H9 (cell line): ENCODE measurements at regions not wholly inside any gene's neighbourhood (a gene's known extent, or its start where the extent isn't known, plus 50 kb on each side); places are given as distances from the start of the nearest gene placed in this dataset.

Experiments
- DNase-seq: peaks from one replicate; pipeline ENCODE4 v3.0.0-alpha.2; 2017
- H2AFZ ChIP-seq: one replicate; pipeline ENCODE4 v1.6.1; 2013; ENCODE audit warnings: mild to moderate bottlenecking, low read length, control low read depth, moderate library complexity
- H2AK5ac ChIP-seq: 2 replicates; pipeline ENCODE4 v1.6.1; 2013; ENCODE audit warnings: low read length, control low read depth, mixed read lengths; ENCODE audit not compliant: insufficient read length
- H2BK120ac ChIP-seq: one replicate; pipeline ENCODE4 v1.6.1; 2013; ENCODE audit warnings: low read depth, mild to moderate bottlenecking, low read length, control low read depth, inconsistent platforms; ENCODE audit not compliant: poor library complexity, severe bottlenecking
- H2BK12ac ChIP-seq: 2 replicates; pipeline ENCODE4 v1.6.1; 2013; ENCODE audit warnings: low read length, control low read depth, mixed read lengths, low read depth; ENCODE audit not compliant: insufficient read length
- H2BK15ac ChIP-seq: 2 replicates; pipeline ENCODE4 v1.6.1; 2013; ENCODE audit warnings: low read depth, low read length, control low read depth
- H2BK20ac ChIP-seq: one replicate; pipeline ENCODE4 v1.6.1; 2013; ENCODE audit warnings: low read depth, mild to moderate bottlenecking, low read length, control low read depth, inconsistent platforms; ENCODE audit not compliant: poor library complexity, severe bottlenecking
- H2BK5ac ChIP-seq: 2 replicates; pipeline ENCODE4 v1.6.1; 2013; ENCODE audit warnings: low read length, control low read depth, mixed read lengths; ENCODE audit not compliant: insufficient read length
- H3K14ac ChIP-seq: 2 replicates; pipeline ENCODE4 v1.6.1; 2013; ENCODE audit warnings: low read length, control low read depth; ENCODE audit not compliant: insufficient read depth
- H3K18ac ChIP-seq: 2 replicates; pipeline ENCODE4 v1.6.1; 2013; ENCODE audit warnings: low read depth, mild to moderate bottlenecking, mixed read lengths, low read length, control low read depth; ENCODE audit not compliant: insufficient read length
- H3K23ac ChIP-seq: 2 replicates; pipeline ENCODE4 v1.6.1; 2013; ENCODE audit warnings: low read length, control low read depth, mixed read lengths, low read depth; ENCODE audit not compliant: insufficient read length
- H3K23me2 ChIP-seq: 2 replicates; pipeline ENCODE4 v1.6.1; 2013; ENCODE audit warnings: low read depth, mild to moderate bottlenecking, mixed read lengths, low read length, control low read depth; ENCODE audit not compliant: insufficient read length, poor library complexity, severe bottlenecking
- H3K27ac ChIP-seq: 2 replicates; pipeline ENCODE4 v1.5.1; 2013; ENCODE audit warnings: low read length, control low read depth, mixed read lengths, low read depth; ENCODE audit not compliant: insufficient read length
- H3K27me3 ChIP-seq: 2 replicates; pipeline ENCODE4 v1.6.1; 2013; ENCODE audit warnings: low read length, control low read depth, inconsistent platforms; ENCODE audit not compliant: insufficient read depth
- H3K4ac ChIP-seq: 2 replicates; pipeline ENCODE4 v1.6.1; 2013; ENCODE audit warnings: low read depth, mild to moderate bottlenecking, control low read depth, inconsistent platforms, low read length, moderate library complexity
- H3K4me1 ChIP-seq: 2 replicates; pipeline ENCODE4 v1.6.1; 2013; ENCODE audit warnings: low read length, control low read depth, inconsistent platforms; ENCODE audit not compliant: insufficient read depth
- H3K4me2 ChIP-seq: 2 replicates; pipeline ENCODE4 v1.6.1; 2013; ENCODE audit warnings: low read length, control low read depth, mixed read lengths; ENCODE audit not compliant: insufficient read length, insufficient read depth
- H3K56ac ChIP-seq: 2 replicates; pipeline ENCODE4 v1.6.1; 2013; ENCODE audit warnings: low read depth, mild to moderate bottlenecking, mixed read lengths, low read length, control low read depth; ENCODE audit not compliant: insufficient read length
- H3K79me1 ChIP-seq: 2 replicates; pipeline ENCODE4 v1.6.1; 2013; ENCODE audit warnings: low read depth, mild to moderate bottlenecking, moderate library complexity, low read length, control low read depth, inconsistent platforms; ENCODE audit not compliant: insufficient read depth, poor library complexity, severe bottlenecking
- H3K79me2 ChIP-seq: 2 replicates; pipeline ENCODE4 v1.6.1; 2013; ENCODE audit warnings: low read length, control low read depth, inconsistent platforms; ENCODE audit not compliant: insufficient read depth
- H3K9ac ChIP-seq: 2 replicates; pipeline ENCODE4 v1.6.1; 2013; ENCODE audit warnings: low read length, control low read depth, mixed read lengths; ENCODE audit not compliant: insufficient read length; ENCODE audit errors: extremely low read depth
- H3K9me3 ChIP-seq: one replicate; pipeline ENCODE4 v1.6.1; 2013; ENCODE audit warnings: low read depth, low read length, inconsistent platforms; ENCODE audit not compliant: control insufficient read depth
- H3T11ph ChIP-seq: one replicate; pipeline ENCODE4 v1.6.1; 2013; ENCODE audit warnings: mild to moderate bottlenecking, low read length, control low read depth, inconsistent platforms
- H4K20me1 ChIP-seq: one replicate; pipeline ENCODE4 v1.6.1; 2013; ENCODE audit not compliant: control insufficient read depth, insufficient read length, insufficient read depth
- H4K5ac ChIP-seq: 2 replicates; pipeline ENCODE4 v1.6.1; 2013; ENCODE audit warnings: low read depth, mild to moderate bottlenecking, mixed read lengths, low read length, control low read depth; ENCODE audit not compliant: insufficient read length
- H4K8ac ChIP-seq: replicated peaks from 2 replicates; pipeline ENCODE4 v1.6.1; 2013; ENCODE audit warnings: low read length, control low read depth, mixed read lengths, low read depth; ENCODE audit not compliant: insufficient read length
- H4K91ac ChIP-seq: 2 replicates; pipeline ENCODE4 v1.6.1; 2013; ENCODE audit warnings: low read depth, mild to moderate bottlenecking, moderate library complexity, mixed read lengths, low read length, control low read depth; ENCODE audit not compliant: insufficient read length
- H3K27ac Mint-ChIP-seq, 3 experiments: 2 replicates in 2 of 3; 3 replicates in 1 of 3; pipeline ENCODE4 v1.8.0; 2020 to 2021; ENCODE audit warnings: mixed read lengths in 3 of 3, mild to moderate bottlenecking in 1 of 3, moderate library complexity in 1 of 3
- H3K27me3 Mint-ChIP-seq: 2 replicates; pipeline ENCODE4 v1.8.0; 2021; ENCODE audit warnings: low read depth, mild to moderate bottlenecking, moderate library complexity, mixed read lengths
- H3K36me3 Mint-ChIP-seq, 3 experiments: 2 replicates in 2 of 3; 3 replicates in 1 of 3; pipeline ENCODE4 v1.8.0; 2020 to 2021; ENCODE audit warnings: low read depth in 3 of 3, mixed read lengths in 3 of 3; ENCODE audit not compliant: insufficient read depth in 1 of 3
- H3K4me1 Mint-ChIP-seq, 2 experiments: 2 replicates each; pipeline ENCODE4 v1.8.0; 2020; ENCODE audit warnings: mixed read lengths in 2 of 2
- H3K4me3 Mint-ChIP-seq, 2 experiments: 2 replicates in 1 of 2; 3 replicates in 1 of 2; pipeline ENCODE4 v1.8.0; 2020 to 2021; ENCODE audit warnings: mild to moderate bottlenecking in 2 of 2, mixed read lengths in 2 of 2, moderate library complexity in 1 of 2
- H3K9me3 Mint-ChIP-seq, 2 experiments: 2 replicates in 1 of 2; 3 replicates in 1 of 2; pipeline ENCODE4 v1.8.0; 2020; ENCODE audit warnings: mild to moderate bottlenecking in 2 of 2, mixed read lengths in 2 of 2, moderate library complexity in 1 of 2
- WGBS: extraction: QIAGEN DNeasy Blood & Tissue Kit; methylation state at CpG from one replicate; pipeline ENCODE4 v1.1.7; 2013; ENCODE audit warnings: missing lambda C conversion rate, low lambda C conversion rate, mixed read lengths; ENCODE audit not compliant: insufficient read length; ENCODE audit errors: extremely low coverage; 5-methylcytosine and 5-hydroxymethylcytosine counted together
- TF ChIP-seq, protein P1 (sequence below): fragments of 200-600 bp; sonication (generic); conservative IDR thresholded peaks from 3 replicates; pipeline ENCODE4 v1.8.0; 2021; ENCODE audit warnings: antibody characterized with exemption, mild to moderate bottlenecking

DNA sequence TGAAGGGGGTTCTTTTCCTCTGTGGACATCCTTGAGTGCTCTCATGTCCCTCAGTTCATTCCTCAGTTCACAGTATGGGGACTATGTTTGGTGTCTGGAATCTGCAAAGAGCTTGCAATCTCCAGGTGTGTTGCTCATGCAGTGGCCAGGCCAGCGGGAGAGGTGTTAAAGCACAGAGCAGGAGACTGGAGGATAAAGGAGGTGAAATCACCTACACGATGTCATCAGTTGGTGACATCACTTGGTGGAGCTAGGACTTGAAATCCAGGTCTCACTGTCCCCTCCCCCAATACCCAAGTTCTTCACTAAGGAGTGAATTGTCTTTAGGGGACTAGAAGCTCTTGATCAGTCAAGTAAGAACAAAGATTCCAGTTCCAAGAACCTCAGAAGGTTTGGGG is 197.3 kb upstream of the ZNF618 start:
- H3K4me2 ChIP-seq: no peak overlapping the region
- H3K9ac ChIP-seq: no peak overlapping the region
- no peak overlapping the region for H3K4ac ChIP-seq
- Mint-ChIP-seq H3K4me3 (no peak overlapping the region), H3K27me3 (peaks cover 23% of the 10 kb centered on the region), H3K27ac (peak overlapping the region in 1 of 3 experiments; percentile 47; a peak in 1 of 7 replicates), H3K4me1 (peaks cover 5 to 7% of the 10 kb centered on the region in 2 experiments), H3K36me3 (no peaks in the 10 kb centered on the region), H3K9me3 (no peaks in the 10 kb centered on the region; a peak in 1 of 5 replicates)
- no peak overlapping the region for H4K91ac ChIP-seq
- no peak overlapping the region for H2AFZ ChIP-seq
- no peak overlapping the region for H2BK20ac ChIP-seq
- no peaks in the 10 kb centered on the region for H3K27me3 ChIP-seq
- no peak overlapping the region for H2BK12ac ChIP-seq
- no peak overlapping the region for H2BK120ac ChIP-seq
- no peak overlapping the region for H4K5ac ChIP-seq
- H2BK15ac ChIP-seq: no peak overlapping the region
- H3K27ac ChIP-seq: no peak overlapping the region
- H4K8ac ChIP-seq: no peak overlapping the region
- no peaks in the 10 kb centered on the region for H3K23me2 ChIP-seq
- no peaks in the 10 kb centered on the region for H4K20me1 ChIP-seq
- TF ChIP-seq, protein P1, sequence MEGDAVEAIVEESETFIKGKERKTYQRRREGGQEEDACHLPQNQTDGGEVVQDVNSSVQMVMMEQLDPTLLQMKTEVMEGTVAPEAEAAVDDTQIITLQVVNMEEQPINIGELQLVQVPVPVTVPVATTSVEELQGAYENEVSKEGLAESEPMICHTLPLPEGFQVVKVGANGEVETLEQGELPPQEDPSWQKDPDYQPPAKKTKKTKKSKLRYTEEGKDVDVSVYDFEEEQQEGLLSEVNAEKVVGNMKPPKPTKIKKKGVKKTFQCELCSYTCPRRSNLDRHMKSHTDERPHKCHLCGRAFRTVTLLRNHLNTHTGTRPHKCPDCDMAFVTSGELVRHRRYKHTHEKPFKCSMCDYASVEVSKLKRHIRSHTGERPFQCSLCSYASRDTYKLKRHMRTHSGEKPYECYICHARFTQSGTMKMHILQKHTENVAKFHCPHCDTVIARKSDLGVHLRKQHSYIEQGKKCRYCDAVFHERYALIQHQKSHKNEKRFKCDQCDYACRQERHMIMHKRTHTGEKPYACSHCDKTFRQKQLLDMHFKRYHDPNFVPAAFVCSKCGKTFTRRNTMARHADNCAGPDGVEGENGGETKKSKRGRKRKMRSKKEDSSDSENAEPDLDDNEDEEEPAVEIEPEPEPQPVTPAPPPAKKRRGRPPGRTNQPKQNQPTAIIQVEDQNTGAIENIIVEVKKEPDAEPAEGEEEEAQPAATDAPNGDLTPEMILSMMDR: no peak
- H3K9me3 ChIP-seq: no peaks in the 10 kb centered on the region
- H3K56ac ChIP-seq: no peak overlapping the region
- no peaks in the 10 kb centered on the region for H3K79me2 ChIP-seq
- no peak overlapping the region for H3K18ac ChIP-seq
- H2AK5ac ChIP-seq: no peak overlapping the region
- WGBS: no CpG with 5 or more reads among the region's 2 CpGs
- no peak for DNase-seq
- H3T11ph ChIP-seq: no peak overlapping the region
- no peaks in the 10 kb centered on the region for H3K79me1 ChIP-seq
- no peak overlapping the region for H2BK5ac ChIP-seq
- H3K4me1 ChIP-seq: no peaks in the 10 kb centered on the region
- no peak overlapping the region for H3K14ac ChIP-seq
- H3K23ac ChIP-seq: no peak overlapping the region
